Esophagus squamous epithelium (tissue), 4 donors: ENCODE measurements at regions not wholly inside any gene's neighbourhood (a gene's known extent, or its start where the extent isn't known, plus 50 kb on each side); places are given as distances from the start of the nearest gene placed in this dataset.

Experiments used
- POLR2A ChIP-seq, 4 donors: fragments of 450-650 bp; IDR thresholded peaks; one replicate each; pipeline ENCODE4 v1.6.1; 2017; ENCODE audit warnings: antibody characterized with exemption in 4 of 4, mild to moderate bottlenecking in 4 of 4, moderate library complexity in 3 of 4
- TF ChIP-seq, protein P1 (sequence below), 6 experiments: fragments of 450-650 bp in 4 of 6; fragments of 200-600 bp in 2 of 6; sonication (generic) in 2 of 6; IDR thresholded peaks; one replicate each; pipeline ENCODE4 v1.5.1; 2016 to 2019; ENCODE audit warnings: antibody characterized with exemption in 6 of 6, mild to moderate bottlenecking in 4 of 6, moderate library complexity in 4 of 6

DNA sequence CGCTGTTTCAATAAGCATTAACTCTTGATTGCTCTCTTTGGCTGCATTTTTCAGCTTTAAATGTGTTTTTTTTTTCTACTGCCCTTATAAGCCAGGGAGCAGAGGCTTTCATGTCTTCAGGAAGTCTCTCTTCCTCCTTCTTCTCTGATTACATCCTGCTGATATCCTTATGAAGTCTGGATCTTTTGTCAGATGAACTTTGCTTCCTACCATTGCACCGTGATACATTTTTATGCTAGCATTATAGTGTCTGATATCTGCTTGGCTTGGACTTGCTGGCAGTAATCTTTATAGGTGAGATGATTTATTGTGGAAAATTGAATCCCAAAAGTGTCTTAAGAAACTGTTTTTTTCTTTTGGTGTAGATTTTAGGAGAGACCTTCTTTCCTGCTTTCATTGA lies 160.4 kb upstream of the CFAP20DC start:
- TF ChIP-seq POLR2A (IDR thresholded peaks at IDR 0.05): no peak
- TF ChIP-seq, protein P1, sequence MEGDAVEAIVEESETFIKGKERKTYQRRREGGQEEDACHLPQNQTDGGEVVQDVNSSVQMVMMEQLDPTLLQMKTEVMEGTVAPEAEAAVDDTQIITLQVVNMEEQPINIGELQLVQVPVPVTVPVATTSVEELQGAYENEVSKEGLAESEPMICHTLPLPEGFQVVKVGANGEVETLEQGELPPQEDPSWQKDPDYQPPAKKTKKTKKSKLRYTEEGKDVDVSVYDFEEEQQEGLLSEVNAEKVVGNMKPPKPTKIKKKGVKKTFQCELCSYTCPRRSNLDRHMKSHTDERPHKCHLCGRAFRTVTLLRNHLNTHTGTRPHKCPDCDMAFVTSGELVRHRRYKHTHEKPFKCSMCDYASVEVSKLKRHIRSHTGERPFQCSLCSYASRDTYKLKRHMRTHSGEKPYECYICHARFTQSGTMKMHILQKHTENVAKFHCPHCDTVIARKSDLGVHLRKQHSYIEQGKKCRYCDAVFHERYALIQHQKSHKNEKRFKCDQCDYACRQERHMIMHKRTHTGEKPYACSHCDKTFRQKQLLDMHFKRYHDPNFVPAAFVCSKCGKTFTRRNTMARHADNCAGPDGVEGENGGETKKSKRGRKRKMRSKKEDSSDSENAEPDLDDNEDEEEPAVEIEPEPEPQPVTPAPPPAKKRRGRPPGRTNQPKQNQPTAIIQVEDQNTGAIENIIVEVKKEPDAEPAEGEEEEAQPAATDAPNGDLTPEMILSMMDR (IDR thresholded peaks at IDR 0.05): no peak
